Mesothelial cell of epicardium (in vitro differentiated cells): ENCODE measurements at regions not wholly inside any gene's neighbourhood (a gene's known extent, or its start where the extent isn't known, plus 50 kb on each side); places are given as distances from the start of the nearest gene placed in this dataset.

Experiments
- DNase-seq, 2 experiments: peaks; one replicate each; pipeline ENCODE4 v3.0.0; 2021; ENCODE audit warnings: low spot score in 2 of 2; ENCODE audit not compliant: unreplicated experiment in 2 of 2
- H3K27ac Mint-ChIP-seq: 2 replicates; pipeline ENCODE4 v1.8.0; 2021; ENCODE audit warnings: mixed read lengths
- H3K27me3 Mint-ChIP-seq: 2 replicates; pipeline ENCODE4 v1.8.0; 2021; ENCODE audit warnings: low read depth, mixed read lengths
- H3K36me3 Mint-ChIP-seq: 2 replicates; pipeline ENCODE4 v1.8.0; 2021; ENCODE audit warnings: mixed read lengths
- H3K4me1 Mint-ChIP-seq: 2 replicates; pipeline ENCODE4 v1.8.0; 2021; ENCODE audit warnings: mixed read lengths
- H3K4me3 Mint-ChIP-seq: 2 replicates; pipeline ENCODE4 v1.8.0; 2021; ENCODE audit warnings: mild to moderate bottlenecking, moderate library complexity, mixed read lengths
- H3K9me3 Mint-ChIP-seq: 2 replicates; pipeline ENCODE4 v1.8.0; 2021; ENCODE audit warnings: mixed read lengths
- TF ChIP-seq, protein P1 (sequence below): fragments of 200-600 bp; sonication (generic); IDR thresholded peaks from one replicate; pipeline ENCODE4 v1.5.0; 2021; ENCODE audit warnings: antibody characterized with exemption; ENCODE audit not compliant: unreplicated experiment

DNA sequence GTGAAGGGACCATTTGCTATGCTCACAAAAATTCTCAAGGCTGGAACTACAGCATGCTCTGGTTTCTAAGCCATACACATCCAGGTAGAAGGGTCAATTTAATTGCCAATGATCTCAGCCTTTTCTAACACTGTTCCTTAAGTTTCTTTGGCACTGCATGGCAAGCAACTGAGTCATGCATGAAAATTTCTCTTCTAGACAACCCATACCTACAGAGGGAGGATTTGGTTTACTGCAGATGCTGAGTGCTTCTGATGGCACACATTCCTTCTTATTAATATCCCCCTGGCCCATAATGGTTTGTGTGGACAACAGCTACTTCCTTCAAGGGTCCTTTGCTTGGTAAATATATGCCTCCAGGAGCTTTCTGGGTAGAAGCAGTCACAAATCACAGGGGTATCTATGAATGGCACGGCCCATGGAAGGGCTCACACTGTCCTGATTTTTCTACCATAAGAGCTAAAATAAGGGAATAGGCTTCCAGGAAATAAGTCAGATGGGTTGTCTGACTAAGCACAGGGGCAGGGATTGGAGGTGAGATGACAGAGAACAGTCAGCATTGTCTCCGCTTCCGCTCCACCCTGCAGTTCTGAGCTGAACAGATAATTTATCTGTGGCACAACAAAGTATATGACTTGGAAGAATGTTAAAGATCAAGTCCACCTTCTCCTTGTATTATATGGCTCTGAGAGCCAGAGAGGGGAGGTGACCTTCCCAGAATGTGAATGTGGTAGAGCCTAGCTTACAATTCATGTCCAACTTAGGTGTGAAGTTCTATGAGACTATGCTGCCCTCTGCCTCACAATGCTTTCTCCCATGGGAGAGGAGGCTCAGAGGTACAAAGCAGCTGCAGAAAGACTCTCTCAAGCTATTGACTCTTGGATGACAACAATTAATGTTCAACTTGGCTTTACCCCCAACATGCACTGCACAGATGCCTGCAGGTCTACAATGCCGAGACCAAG is 199.2 kb upstream of the TNP1 start:
- TF ChIP-seq, protein P1, sequence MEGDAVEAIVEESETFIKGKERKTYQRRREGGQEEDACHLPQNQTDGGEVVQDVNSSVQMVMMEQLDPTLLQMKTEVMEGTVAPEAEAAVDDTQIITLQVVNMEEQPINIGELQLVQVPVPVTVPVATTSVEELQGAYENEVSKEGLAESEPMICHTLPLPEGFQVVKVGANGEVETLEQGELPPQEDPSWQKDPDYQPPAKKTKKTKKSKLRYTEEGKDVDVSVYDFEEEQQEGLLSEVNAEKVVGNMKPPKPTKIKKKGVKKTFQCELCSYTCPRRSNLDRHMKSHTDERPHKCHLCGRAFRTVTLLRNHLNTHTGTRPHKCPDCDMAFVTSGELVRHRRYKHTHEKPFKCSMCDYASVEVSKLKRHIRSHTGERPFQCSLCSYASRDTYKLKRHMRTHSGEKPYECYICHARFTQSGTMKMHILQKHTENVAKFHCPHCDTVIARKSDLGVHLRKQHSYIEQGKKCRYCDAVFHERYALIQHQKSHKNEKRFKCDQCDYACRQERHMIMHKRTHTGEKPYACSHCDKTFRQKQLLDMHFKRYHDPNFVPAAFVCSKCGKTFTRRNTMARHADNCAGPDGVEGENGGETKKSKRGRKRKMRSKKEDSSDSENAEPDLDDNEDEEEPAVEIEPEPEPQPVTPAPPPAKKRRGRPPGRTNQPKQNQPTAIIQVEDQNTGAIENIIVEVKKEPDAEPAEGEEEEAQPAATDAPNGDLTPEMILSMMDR: no peak
- Mint-ChIP-seq H3K27ac (no peak overlapping the region), H3K4me3 (no peak overlapping the region), H3K4me1 (peaks cover 22% of the 10 kb centered on the region), H3K9me3 (no peaks in the 10 kb centered on the region), H3K27me3 (no peaks in the 10 kb centered on the region), H3K36me3 (no peaks in the 10 kb centered on the region)
- DNase-seq: no peak

DNA sequence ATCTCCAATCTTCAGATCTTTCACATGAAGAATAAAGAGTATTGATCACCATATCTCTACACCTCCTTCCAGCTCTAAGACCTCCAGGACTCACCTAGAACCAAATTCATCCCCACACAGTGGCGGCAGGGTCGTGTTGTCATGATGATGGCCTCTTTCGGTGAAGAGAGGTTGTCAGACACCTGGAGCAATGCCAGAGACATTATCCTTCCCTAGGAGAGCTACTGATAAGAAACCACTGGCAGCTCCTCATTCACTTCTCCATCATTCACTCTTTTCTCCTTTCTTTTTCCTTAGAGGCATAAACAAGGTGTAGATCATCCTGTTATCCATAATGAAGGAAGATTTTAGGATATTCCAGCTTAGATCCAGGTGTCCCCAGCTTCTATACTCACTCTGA is 197.9 kb upstream of the TNP1 start:
- no peak for DNase-seq
- H3K4me1 Mint-ChIP-seq: peaks cover 12% of the 10 kb centered on the region

GRCh38 chr2:217055624-217056023 is 195.8 kb upstream of the TNP1 start:
- no peak for DNase-seq
- no peaks in the 10 kb centered on the region for H3K9me3 Mint-ChIP-seq
- peaks cover 7% of the 10 kb centered on the region for H3K4me1 Mint-ChIP-seq
- TF ChIP-seq, protein P1: no peak
- no peaks in the 10 kb centered on the region for H3K36me3 Mint-ChIP-seq
- no peaks in the 10 kb centered on the region for H3K27me3 Mint-ChIP-seq
- H3K4me3 Mint-ChIP-seq: no peak overlapping the region
- H3K27ac Mint-ChIP-seq: no peak overlapping the region

More for the DNA sequence above, 197.9 kb upstream of the TNP1 start:
- Mint-ChIP-seq H3K4me3 (no peak overlapping the region), H3K27me3 (no peaks in the 10 kb centered on the region), H3K27ac (no peak overlapping the region), H3K36me3 (no peaks in the 10 kb centered on the region), H3K9me3 (no peaks in the 10 kb centered on the region)
- TF ChIP-seq, protein P1: no peak

GRCh38 chr2:217054791-217055190 is 194.9 kb upstream of the TNP1 start:
- H3K36me3 Mint-ChIP-seq: no peaks in the 10 kb centered on the region
- peaks cover 7% of the 10 kb centered on the region for H3K4me1 Mint-ChIP-seq
- no peak overlapping the region for H3K27ac Mint-ChIP-seq
- H3K4me3 Mint-ChIP-seq: no peak overlapping the region
- H3K9me3 Mint-ChIP-seq: no peaks in the 10 kb centered on the region
- TF ChIP-seq, protein P1: no peak
- DNase-seq: no peak
- H3K27me3 Mint-ChIP-seq: no peaks in the 10 kb centered on the region

DNA sequence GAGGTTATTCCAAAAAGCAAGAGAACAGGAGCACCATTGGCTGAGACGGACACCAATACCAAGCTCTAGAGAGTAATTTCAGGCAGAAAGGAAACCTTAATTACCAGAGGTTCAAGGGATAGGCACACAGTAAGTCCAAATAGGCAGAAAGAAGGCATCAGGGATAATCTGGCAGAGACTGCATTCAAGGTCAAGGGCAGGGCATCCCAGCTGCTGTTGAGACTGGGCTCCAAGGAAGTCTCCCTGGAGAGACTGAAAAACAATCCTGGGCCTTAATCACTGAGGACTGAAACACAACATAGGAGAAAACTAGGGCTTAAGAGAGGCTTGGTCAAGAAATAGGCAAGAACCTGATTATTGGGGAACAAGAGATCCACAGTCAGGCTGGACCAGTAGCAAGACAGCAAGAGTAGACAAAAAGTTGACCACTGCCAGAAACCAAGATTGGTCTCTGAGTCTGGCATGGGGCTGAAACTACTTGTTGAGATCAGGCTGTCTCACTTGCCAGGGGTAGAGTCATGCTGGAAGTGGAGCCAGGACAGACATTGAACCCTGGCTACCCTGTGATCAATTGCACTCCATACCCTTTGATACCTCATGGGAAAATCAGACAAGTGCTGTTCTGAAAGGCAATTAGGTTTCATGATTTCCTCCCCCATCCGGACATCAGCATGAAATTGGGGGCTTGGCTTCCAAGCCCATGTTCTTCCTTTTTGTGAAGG is 193.2 kb upstream of the TNP1 start:
- TF ChIP-seq, protein P1: no peak
- no peak overlapping the region for H3K27ac Mint-ChIP-seq
- H3K4me3 Mint-ChIP-seq: no peak overlapping the region
- DNase-seq: no peak
- H3K9me3 Mint-ChIP-seq: no peaks in the 10 kb centered on the region
- no peaks in the 10 kb centered on the region for H3K36me3 Mint-ChIP-seq
- H3K4me1 Mint-ChIP-seq: peaks cover 12% of the 10 kb centered on the region
- no peaks in the 10 kb centered on the region for H3K27me3 Mint-ChIP-seq
